Progenitor cell of endocrine pancreas (in vitro differentiated cells): ENCODE measurements at regions not wholly inside any gene's neighbourhood (a gene's known extent, or its start where the extent isn't known, plus 50 kb on each side); places are given as distances from the start of the nearest gene placed in this dataset.

ENCODE experiments used
- DNase-seq: peaks from one replicate; pipeline ENCODE4 v3.0.0; 2021; ENCODE audit warnings: low spot score; ENCODE audit not compliant: unreplicated experiment
- H3K27ac Mint-ChIP-seq: 2 replicates; pipeline ENCODE4 v1.8.0; 2021; ENCODE audit warnings: mild to moderate bottlenecking, moderate library complexity, mixed read lengths
- H3K27me3 Mint-ChIP-seq: 2 replicates; pipeline ENCODE4 v1.8.0; 2021; ENCODE audit warnings: mixed read lengths
- H3K36me3 Mint-ChIP-seq: 2 replicates; pipeline ENCODE4 v1.8.0; 2022; ENCODE audit warnings: mixed read lengths; ENCODE audit not compliant: insufficient read depth
- H3K4me1 Mint-ChIP-seq: 2 replicates; pipeline ENCODE4 v1.8.0; 2021; ENCODE audit warnings: low read depth, mixed read lengths
- H3K4me3 Mint-ChIP-seq: 2 replicates; pipeline ENCODE4 v1.8.0; 2021; ENCODE audit warnings: low read depth, mild to moderate bottlenecking, moderate library complexity, mixed read lengths
- H3K9me3 Mint-ChIP-seq: 2 replicates; pipeline ENCODE4 v1.8.0; 2021; ENCODE audit warnings: low read depth, mixed read lengths
- CTCF ChIP-seq: fragments of 200-600 bp; sonication (generic); IDR thresholded peaks from one replicate; pipeline ENCODE4 v1.5.0; 2021; ENCODE audit warnings: antibody characterized with exemption, mild to moderate bottlenecking; ENCODE audit not compliant: unreplicated experiment

GRCh38 chr20:16946097-16946496, 197.9 kb downstream of the OTOR start:
- H3K9me3 Mint-ChIP-seq = peaks cover 6% of the 10 kb centered on the region
- H3K4me3 Mint-ChIP-seq = no peak overlapping the region

GRCh38 chr20:16947479-16947878, 199.3 kb downstream of the OTOR start:
- no peak for TF ChIP-seq CTCF
- H3K27ac Mint-ChIP-seq = no peak overlapping the region
- no peak overlapping the region for H3K4me3 Mint-ChIP-seq
- H3K9me3 Mint-ChIP-seq = peaks cover 6% of the 10 kb centered on the region
- DNase-seq = no peak
- peaks cover 5% of the 10 kb centered on the region for H3K27me3 Mint-ChIP-seq
- H3K36me3 Mint-ChIP-seq = no peaks in the 10 kb centered on the region
- peaks cover 6% of the 10 kb centered on the region for H3K4me1 Mint-ChIP-seq

More at GRCh38 chr20:16946097-16946496, 197.9 kb downstream of the OTOR start:
- H3K27me3 Mint-ChIP-seq = peaks cover 8% of the 10 kb centered on the region
- no peak for TF ChIP-seq CTCF
- no peak overlapping the region for H3K27ac Mint-ChIP-seq
- H3K36me3 Mint-ChIP-seq = no peaks in the 10 kb centered on the region
- peaks cover 6% of the 10 kb centered on the region for H3K4me1 Mint-ChIP-seq
- no peak for DNase-seq

- Mint-ChIP-seq H3K27ac (no peak overlapping the region), H3K36me3 (no peaks in the 10 kb centered on the region), H3K4me1 (no peaks in the 10 kb centered on the region), H3K27me3 (peaks cover 8% of the 10 kb centered on the region), H3K9me3 (peaks cover 6% of the 10 kb centered on the region), H3K4me3 (no peak overlapping the region)
- no peak for TF ChIP-seq CTCF
- no peak for DNase-seq
These were observed 203.7 kb downstream of the OTOR start for GRCh38 chr20:16951876-16952275.

GRCh38 chr20:16952965-16953364, 204.8 kb downstream of the OTOR start:
- Mint-ChIP-seq H3K27me3 (peaks cover 10% of the 10 kb centered on the region), H3K9me3 (peaks cover 6% of the 10 kb centered on the region), H3K36me3 (no peaks in the 10 kb centered on the region), H3K4me1 (no peaks in the 10 kb centered on the region), H3K27ac (no peak overlapping the region), H3K4me3 (no peak overlapping the region)
- no peak for TF ChIP-seq CTCF
- DNase-seq = no peak

- Mint-ChIP-seq H3K36me3 (no peaks in the 10 kb centered on the region), H3K27ac (no peak overlapping the region), H3K4me1 (no peaks in the 10 kb centered on the region), H3K9me3 (peaks cover 6% of the 10 kb centered on the region), H3K27me3 (peaks cover 7% of the 10 kb centered on the region), H3K4me3 (no peak overlapping the region)
- no peak for TF ChIP-seq CTCF
- no peak for DNase-seq
These were observed 205.7 kb downstream of the OTOR start for GRCh38 chr20:16953858-16954257.
